Peyer's patch (tissue), 4 donors: ENCODE measurements at regions not wholly inside any gene's neighbourhood (a gene's known extent, or its start where the extent isn't known, plus 50 kb on each side); places are given as distances from the start of the nearest gene placed in this dataset.

Experiments used
- CTCF ChIP-seq, 6 experiments: fragments of 450-650 bp in 4 of 6; fragments of 200-600 bp in 2 of 6; sonication (generic) in 1 of 6; IDR thresholded peaks; one replicate each; pipeline ENCODE4 v1.5.1; 2017 to 2019; ENCODE audit warnings: antibody characterized with exemption in 6 of 6, mild to moderate bottlenecking in 3 of 6, moderate library complexity in 1 of 6
- POLR2A ChIP-seq, 2 donors: fragments of 450-650 bp; IDR thresholded peaks; one replicate each; pipeline ENCODE4 v1.5.1; 2017; ENCODE audit warnings: antibody characterized with exemption in 2 of 2, mild to moderate bottlenecking in 2 of 2, moderate library complexity in 2 of 2

GRCh38 chr11:33941637-33942160, 49.8 kb upstream of the LMO2 start:
- no peak for TF ChIP-seq CTCF (IDR thresholded peaks at IDR 0.05)
- TF ChIP-seq POLR2A (IDR thresholded peaks at IDR 0.05), result no peak
